NAMALWA (cell line): ENCODE measurements at regions not wholly inside any gene's neighbourhood (a gene's known extent, or its start where the extent isn't known, plus 50 kb on each side); places are given as distances from the start of the nearest gene placed in this dataset.

ENCODE experiments used
- DNase-seq: peaks from one replicate; pipeline ENCODE4 v3.0.0-alpha.2; 2015; ENCODE audit warnings: low spot score

GRCh38 chr9:86795823-86796553 is 151.3 kb downstream of the GAS1 start:
- no peak for DNase-seq

GRCh38 chr9:86795047-86795442 is 152.3 kb downstream of the GAS1 start:
- DNase-seq = no peak

- no peak for DNase-seq
These were observed 152.8 kb downstream of the GAS1 start for GRCh38 chr9:86794391-86795046.

- no peak for DNase-seq
These were observed 155.2 kb downstream of the GAS1 start for GRCh38 chr9:86792136-86792535.

- no peak for DNase-seq
These were observed 156.5 kb downstream of the GAS1 start for GRCh38 chr9:86790805-86791204.

- DNase-seq = no peak
These were observed 158.8 kb downstream of the GAS1 start for GRCh38 chr9:86788456-86788855.

- DNase-seq = no peak
These were observed 163.4 kb downstream of the GAS1 start for GRCh38 chr9:86783884-86784283.

GRCh38 chr9:86782831-86783230 is 164.5 kb downstream of the GAS1 start:
- DNase-seq = no peak

GRCh38 chr9:86778761-86779160 is 168.5 kb downstream of the GAS1 start:
- no peak for DNase-seq

- no peak for DNase-seq
These were observed 171.6 kb downstream of the GAS1 start for GRCh38 chr9:86775718-86776117.

- no peak for DNase-seq
These were observed 173.2 kb downstream of the GAS1 start for GRCh38 chr9:86774116-86774515.

- DNase-seq = no peak
These were observed 173.8 kb downstream of the GAS1 start for GRCh38 chr9:86773422-86773945.

GRCh38 chr9:86772635-86772993 is 174.7 kb downstream of the GAS1 start:
- no peak for DNase-seq

GRCh38 chr9:86771941-86772634 is 175.2 kb downstream of the GAS1 start:
- DNase-seq = no peak

- DNase-seq = no peak
These were observed 175.9 kb downstream of the GAS1 start for GRCh38 chr9:86771420-86771819.

GRCh38 chr9:86768709-86769108 is 178.6 kb downstream of the GAS1 start:
- DNase-seq = no peak

- DNase-seq = no peak
These were observed 179.3 kb downstream of the GAS1 start for GRCh38 chr9:86768020-86768419.

- no peak for DNase-seq
These were observed 179.9 kb downstream of the GAS1 start for GRCh38 chr9:86767373-86767772.

- no peak for DNase-seq
These were observed 180.4 kb downstream of the GAS1 start for GRCh38 chr9:86766912-86767311.

- no peak for DNase-seq
These were observed 180.8 kb downstream of the GAS1 start for GRCh38 chr9:86766511-86766910.

- DNase-seq = no peak
These were observed 181.4 kb downstream of the GAS1 start for GRCh38 chr9:86765746-86766430.

GRCh38 chr9:86764671-86765343 is 182.5 kb downstream of the GAS1 start:
- DNase-seq = no peak
